ENCODE measurements at regions not wholly inside any gene's neighbourhood (a gene's known extent, or its start where the extent isn't known, plus 50 kb on each side); places are given as distances from the start of the nearest gene placed in this dataset.

DNA sequence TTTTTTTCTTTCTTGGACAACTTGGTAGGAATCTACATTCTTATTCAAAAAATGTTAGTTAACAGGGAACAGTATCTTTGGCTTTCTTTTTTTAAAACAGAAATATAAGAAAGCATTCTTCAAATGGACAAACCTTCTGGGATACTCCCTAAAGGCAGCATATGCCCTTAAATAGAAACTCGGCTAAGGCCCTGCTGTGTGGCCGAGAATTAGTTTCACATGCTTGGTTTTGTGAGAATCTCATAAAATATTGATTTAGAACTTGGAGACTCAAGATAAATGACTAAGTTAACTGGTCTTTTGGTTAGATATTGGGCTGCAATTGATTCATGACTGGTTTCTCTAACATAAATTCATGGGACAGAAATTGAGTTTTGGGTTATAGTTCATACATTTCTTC lies 359.9 kb upstream of the XYLT1 start:
- H3K27ac ChIP-seq (ENCODE audit: low read length) = no peak overlapping the region
- no CpG with 5 or more reads among the region's 2 CpGs for WGBS (ENCODE audit: insufficient coverage, insufficient read length)
- no peaks in the 10 kb centered on the region for H3K36me3 ChIP-seq (ENCODE audit: control insufficient read depth, insufficient read depth, low read length)
- no peaks in the 10 kb centered on the region for H3K9me3 ChIP-seq (ENCODE audit: control insufficient read depth, insufficient read depth, low read length)
- no peak for DNase-seq (ENCODE audit: low read depth, low spot score)
- H3K27me3 ChIP-seq (ENCODE audit: control insufficient read depth, insufficient read depth, low read length) = no peaks in the 10 kb centered on the region; the same call in 1 of the 2 replicates
- no peaks in the 10 kb centered on the region for H3K4me1 ChIP-seq (ENCODE audit: control insufficient read depth, insufficient read depth, low read length)
- H3K4me3 ChIP-seq (ENCODE audit: low read length) = no peak overlapping the region

DNA sequence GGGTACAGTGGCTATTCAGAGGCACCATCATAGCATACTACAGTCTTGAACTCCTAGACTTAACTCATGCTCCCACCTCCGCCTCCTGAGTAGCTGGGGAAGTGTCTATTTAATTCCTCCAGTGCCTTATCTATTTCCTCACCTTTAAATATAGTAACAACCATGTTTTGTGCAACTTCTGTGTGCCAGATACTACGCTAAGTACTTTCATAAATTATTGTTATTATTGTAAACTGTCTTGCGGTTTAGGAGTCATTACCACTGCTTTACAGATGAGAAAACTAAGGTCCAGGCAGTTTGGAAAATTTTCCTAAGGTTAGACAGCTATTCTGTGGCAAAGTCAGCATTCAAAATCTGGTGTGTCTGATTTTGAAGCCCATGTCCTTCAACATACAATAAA lies 359.1 kb upstream of the XYLT1 start:
- H3K27me3 ChIP-seq (ENCODE audit: control insufficient read depth, insufficient read depth, low read length) = no peaks in the 10 kb centered on the region; the same call in 1 of the 2 replicates
- H3K4me3 ChIP-seq (ENCODE audit: low read length) = no peak overlapping the region
- no peaks in the 10 kb centered on the region for H3K36me3 ChIP-seq (ENCODE audit: control insufficient read depth, insufficient read depth, low read length)
- DNase-seq (ENCODE audit: low read depth, low spot score) = no peak
- no peaks in the 10 kb centered on the region for H3K4me1 ChIP-seq (ENCODE audit: control insufficient read depth, insufficient read depth, low read length)
- no peak overlapping the region for H3K27ac ChIP-seq (ENCODE audit: low read length)
- WGBS (ENCODE audit: insufficient coverage, insufficient read length) = no CpG with 5 or more reads among the region's 3 CpGs
- no peaks in the 10 kb centered on the region for H3K9me3 ChIP-seq (ENCODE audit: control insufficient read depth, insufficient read depth, low read length)

DNA sequence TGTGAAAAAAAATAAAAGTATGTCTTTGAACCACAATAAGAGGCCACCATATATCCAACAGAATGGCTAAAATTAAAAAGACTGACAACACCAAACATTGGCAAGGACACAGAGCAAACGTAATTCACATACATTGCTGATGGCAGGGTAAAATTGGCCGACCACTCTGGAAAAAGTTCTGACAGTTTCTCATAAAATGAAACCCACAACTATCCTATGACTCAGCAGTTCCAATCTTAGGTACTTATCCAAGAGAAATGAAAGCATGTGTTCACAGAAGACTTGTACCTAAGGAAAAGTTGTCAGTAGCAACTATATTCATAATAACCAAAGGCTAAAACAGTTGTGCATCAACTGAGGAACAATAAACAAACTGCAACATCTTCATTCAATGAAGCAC lies 357.3 kb upstream of the XYLT1 start:
- Histone ChIP-seq H3K27me3 (ENCODE audit: control insufficient read depth, insufficient read depth, low read length) (no peaks in the 10 kb centered on the region; the same call in 1 of the 2 replicates), H3K36me3 (ENCODE audit: control insufficient read depth, insufficient read depth, low read length) (no peaks in the 10 kb centered on the region), H3K9me3 (ENCODE audit: control insufficient read depth, insufficient read depth, low read length) (no peaks in the 10 kb centered on the region), H3K27ac (ENCODE audit: low read length) (no peak overlapping the region), H3K4me3 (ENCODE audit: low read length) (no peak overlapping the region), H3K4me1 (ENCODE audit: control insufficient read depth, insufficient read depth, low read length) (no peaks in the 10 kb centered on the region)
- no CpG with 5 or more reads among the region's 2 CpGs for WGBS (ENCODE audit: insufficient coverage, insufficient read length)
- DNase-seq (ENCODE audit: low read depth, low spot score) = no peak

DNA sequence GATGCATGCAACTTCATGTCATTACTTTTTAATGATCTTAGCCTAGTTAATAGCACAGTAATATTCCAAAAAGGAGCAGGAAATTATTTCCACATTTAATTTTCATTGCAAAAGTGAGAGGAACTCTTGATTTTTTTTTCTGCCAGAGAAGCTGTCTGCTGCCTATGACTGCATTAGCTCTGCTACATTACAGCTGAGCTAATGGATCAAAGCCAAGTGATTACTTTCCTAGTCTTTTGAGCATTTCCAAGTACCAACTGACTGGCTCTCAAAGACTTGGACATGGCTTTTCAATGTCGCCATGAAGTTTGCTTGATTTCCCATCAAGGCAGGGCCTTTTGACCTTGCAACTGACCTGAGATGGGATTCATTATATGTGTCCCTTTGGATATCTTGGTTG lies 356.6 kb upstream of the XYLT1 start:
- DNase-seq (ENCODE audit: low read depth, low spot score) = no peak
- H3K4me1 ChIP-seq (ENCODE audit: control insufficient read depth, insufficient read depth, low read length) = no peaks in the 10 kb centered on the region
- H3K27ac ChIP-seq (ENCODE audit: low read length) = no peak overlapping the region
- H3K4me3 ChIP-seq (ENCODE audit: low read length) = no peak overlapping the region
- WGBS (ENCODE audit: insufficient coverage, insufficient read length) = no CpG with 5 or more reads among the region's 1 CpG
- H3K36me3 ChIP-seq (ENCODE audit: control insufficient read depth, insufficient read depth, low read length) = no peaks in the 10 kb centered on the region
- no peaks in the 10 kb centered on the region; the same call in 1 of the 2 replicates for H3K27me3 ChIP-seq (ENCODE audit: control insufficient read depth, insufficient read depth, low read length)
- H3K9me3 ChIP-seq (ENCODE audit: control insufficient read depth, insufficient read depth, low read length) = no peaks in the 10 kb centered on the region

DNA sequence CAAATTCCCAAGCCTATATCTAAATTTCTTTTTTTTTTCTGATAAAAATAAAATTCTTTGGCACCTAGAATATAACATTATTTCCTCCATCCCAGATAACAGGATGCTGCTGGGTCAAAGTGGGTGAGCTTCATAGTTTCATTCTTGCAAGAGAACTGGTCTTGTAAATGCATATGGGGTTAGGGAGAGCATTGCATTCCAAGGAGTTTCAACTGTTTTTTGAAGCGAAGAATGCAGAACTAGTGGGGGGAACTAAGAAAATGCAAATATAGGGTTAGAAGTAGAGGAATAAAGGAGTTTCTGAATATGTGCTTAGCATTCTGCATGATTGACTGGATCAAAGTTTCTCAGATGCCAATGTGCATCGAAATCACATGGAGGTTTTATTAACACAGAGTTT lies 347.2 kb upstream of the XYLT1 start:
- Histone ChIP-seq H3K27ac (ENCODE audit: low read length) (no peak overlapping the region), H3K36me3 (ENCODE audit: control insufficient read depth, insufficient read depth, low read length) (no peaks in the 10 kb centered on the region), H3K9me3 (ENCODE audit: control insufficient read depth, insufficient read depth, low read length) (peaks cover 4% of the 10 kb centered on the region; the same call in 1 of the 2 replicates), H3K4me1 (ENCODE audit: control insufficient read depth, insufficient read depth, low read length) (no peaks in the 10 kb centered on the region), H3K27me3 (ENCODE audit: control insufficient read depth, insufficient read depth, low read length) (no peaks in the 10 kb centered on the region), H3K4me3 (ENCODE audit: low read length) (no peak overlapping the region)
- no CpG with 5 or more reads among the region's 2 CpGs for WGBS (ENCODE audit: insufficient coverage, insufficient read length)
- no peak for DNase-seq (ENCODE audit: low read depth, low spot score)

DNA sequence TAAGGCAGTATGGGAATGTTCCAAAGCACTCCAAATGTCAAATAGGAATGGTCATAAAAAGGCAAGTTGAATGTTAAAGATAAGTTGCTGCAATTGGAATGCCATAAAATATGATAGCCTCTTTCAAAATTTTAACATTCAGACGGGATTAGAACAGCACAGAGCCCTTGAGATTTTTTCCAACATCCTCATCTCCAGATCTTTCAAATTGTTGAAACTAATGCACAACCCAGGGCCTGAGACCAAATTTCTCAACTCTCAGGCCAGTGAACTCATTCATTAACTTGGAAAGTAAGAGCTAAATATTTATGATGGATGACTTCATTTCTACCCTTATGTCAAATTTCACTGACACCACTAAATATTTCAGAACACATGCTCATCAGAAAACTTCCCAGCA lies 346.5 kb upstream of the XYLT1 start:
- WGBS (ENCODE audit: insufficient coverage, insufficient read length) = no CpG with 5 or more reads among the region's 1 CpG
- H3K36me3 ChIP-seq (ENCODE audit: control insufficient read depth, insufficient read depth, low read length) = no peaks in the 10 kb centered on the region
- H3K27ac ChIP-seq (ENCODE audit: low read length) = no peak overlapping the region
- H3K9me3 ChIP-seq (ENCODE audit: control insufficient read depth, insufficient read depth, low read length) = peaks cover 4% of the 10 kb centered on the region; the same call in 1 of the 2 replicates
- no peak overlapping the region for H3K4me3 ChIP-seq (ENCODE audit: low read length)
- H3K4me1 ChIP-seq (ENCODE audit: control insufficient read depth, insufficient read depth, low read length) = no peaks in the 10 kb centered on the region
- DNase-seq (ENCODE audit: low read depth, low spot score) = no peak
- no peaks in the 10 kb centered on the region for H3K27me3 ChIP-seq (ENCODE audit: control insufficient read depth, insufficient read depth, low read length)

DNA sequence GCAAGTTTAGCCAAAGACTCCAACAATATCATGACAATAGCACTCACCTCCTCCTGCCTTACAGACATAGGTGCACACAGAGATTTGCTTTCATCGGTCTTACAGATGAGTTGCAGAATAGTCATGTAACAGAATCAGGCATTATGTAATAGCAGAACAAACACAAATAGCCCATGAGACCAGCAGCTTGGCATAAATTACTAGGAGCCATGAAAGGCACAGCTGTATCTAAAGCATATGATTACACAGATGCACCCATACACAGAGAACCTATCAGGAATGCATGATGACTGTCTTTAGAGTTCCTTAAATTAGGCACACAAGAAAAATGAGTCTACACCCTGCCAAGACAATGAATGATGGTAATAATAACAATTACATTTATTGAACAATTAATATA lies 342.0 kb upstream of the XYLT1 start:
- peaks cover 4% of the 10 kb centered on the region; the same call in 1 of the 2 replicates for H3K9me3 ChIP-seq (ENCODE audit: control insufficient read depth, insufficient read depth, low read length)
- no peak overlapping the region for H3K27ac ChIP-seq (ENCODE audit: low read length)
- no peaks in the 10 kb centered on the region for H3K27me3 ChIP-seq (ENCODE audit: control insufficient read depth, insufficient read depth, low read length)
- H3K4me1 ChIP-seq (ENCODE audit: control insufficient read depth, insufficient read depth, low read length) = no peaks in the 10 kb centered on the region
- no peak overlapping the region for H3K4me3 ChIP-seq (ENCODE audit: low read length)
- DNase-seq (ENCODE audit: low read depth, low spot score) = no peak
- H3K36me3 ChIP-seq (ENCODE audit: control insufficient read depth, insufficient read depth, low read length) = no peaks in the 10 kb centered on the region
- WGBS (ENCODE audit: insufficient coverage, insufficient read length) = no CpG with 5 or more reads among the region's 1 CpG

DNA sequence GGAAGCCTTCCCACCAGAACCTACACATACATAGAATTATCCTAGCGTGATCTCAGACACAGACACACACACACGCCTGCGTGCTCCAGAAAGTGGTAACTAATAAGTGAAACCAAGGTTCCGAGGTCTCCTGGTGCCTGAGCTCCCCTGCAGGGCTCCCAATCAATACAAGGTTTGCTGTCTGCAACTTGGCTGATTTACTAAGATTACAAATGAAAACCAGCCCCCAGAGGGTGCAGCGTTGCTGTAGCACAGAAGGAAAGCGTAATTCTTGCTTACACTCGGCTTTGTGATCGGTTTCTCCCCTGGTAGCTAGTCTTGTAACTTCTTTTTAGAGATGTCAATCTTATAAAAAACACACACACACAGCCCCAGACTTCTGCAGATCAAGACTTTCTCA lies 334.1 kb upstream of the XYLT1 start:
- Histone ChIP-seq H3K36me3 (ENCODE audit: control insufficient read depth, insufficient read depth, low read length) (no peaks in the 10 kb centered on the region), H3K4me1 (ENCODE audit: control insufficient read depth, insufficient read depth, low read length) (no peaks in the 10 kb centered on the region), H3K27ac (ENCODE audit: low read length) (no peak overlapping the region), H3K27me3 (ENCODE audit: control insufficient read depth, insufficient read depth, low read length) (no peaks in the 10 kb centered on the region), H3K4me3 (ENCODE audit: low read length) (no peak overlapping the region), H3K9me3 (ENCODE audit: control insufficient read depth, insufficient read depth, low read length) (no peaks in the 10 kb centered on the region)
- no peak for DNase-seq (ENCODE audit: low read depth, low spot score)
- WGBS (ENCODE audit: insufficient coverage, insufficient read length) = no CpG with 5 or more reads among the region's 8 CpGs

DNA sequence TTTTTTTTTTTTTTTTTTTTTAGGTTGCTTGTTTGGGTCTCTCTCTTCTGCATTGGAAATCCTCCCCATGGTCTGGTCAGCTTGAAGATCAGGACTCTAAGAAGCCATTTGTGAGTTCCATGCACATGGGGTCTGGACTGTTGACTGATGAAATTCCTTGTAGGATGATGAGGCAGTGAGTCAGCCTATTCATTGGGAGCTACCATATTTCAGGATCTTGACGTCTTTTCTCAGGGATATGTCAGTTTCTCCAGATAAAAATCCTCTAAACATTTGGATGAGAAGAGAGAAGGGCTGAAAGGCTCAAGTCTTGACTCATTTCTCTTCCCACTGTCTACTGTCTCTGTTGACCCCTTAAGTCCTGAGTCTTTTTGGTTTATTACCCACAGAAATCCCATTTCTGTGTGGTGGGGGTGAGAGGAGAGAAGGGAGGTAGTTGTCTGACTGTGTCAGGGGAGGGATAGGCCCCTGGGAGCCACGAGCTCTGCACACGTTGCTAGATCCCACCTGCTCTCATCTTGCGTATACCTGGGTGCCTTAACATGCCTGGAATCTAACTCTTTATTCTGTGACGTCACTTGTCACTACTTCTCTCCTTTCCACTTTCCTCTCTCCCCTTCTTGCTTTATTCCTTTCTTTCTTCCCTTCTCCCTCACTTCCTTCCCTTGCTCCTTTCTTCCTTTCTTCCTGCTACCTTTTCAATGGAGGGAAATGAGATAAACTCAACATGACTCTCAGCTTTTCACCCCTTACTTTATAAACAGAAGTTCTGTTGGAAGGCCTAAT lies 333.1 kb upstream of the XYLT1 start:
- no peak overlapping the region for H3K27ac ChIP-seq (ENCODE audit: low read length)
- DNase-seq (ENCODE audit: low read depth, low spot score) = no peak
- no peaks in the 10 kb centered on the region for H3K27me3 ChIP-seq (ENCODE audit: control insufficient read depth, insufficient read depth, low read length)
- no peaks in the 10 kb centered on the region for H3K9me3 ChIP-seq (ENCODE audit: control insufficient read depth, insufficient read depth, low read length)
- H3K36me3 ChIP-seq (ENCODE audit: control insufficient read depth, insufficient read depth, low read length) = no peaks in the 10 kb centered on the region
- no peak overlapping the region for H3K4me3 ChIP-seq (ENCODE audit: low read length)
- H3K4me1 ChIP-seq (ENCODE audit: control insufficient read depth, insufficient read depth, low read length) = no peaks in the 10 kb centered on the region
- WGBS (ENCODE audit: insufficient coverage, insufficient read length) = no CpG with 5 or more reads among the region's 5 CpGs

DNA sequence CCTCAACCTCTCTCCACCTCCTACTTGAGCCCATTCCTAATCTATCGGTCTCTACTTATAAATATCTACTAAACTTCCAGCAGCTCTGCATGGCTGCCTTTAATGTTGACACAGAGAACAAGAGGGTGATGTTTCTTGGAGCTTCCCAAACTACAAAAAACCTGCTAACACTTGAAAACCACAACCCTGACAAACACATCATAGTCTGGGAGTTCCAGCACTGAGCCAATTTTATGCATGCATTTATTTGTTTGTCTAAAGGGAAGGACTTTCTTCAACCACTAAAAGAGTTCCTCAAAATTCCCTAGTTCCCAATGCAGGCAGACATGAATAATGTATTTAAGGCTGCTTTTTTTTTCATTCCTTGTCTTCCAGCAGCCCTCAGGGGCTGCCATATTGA lies 331.8 kb upstream of the XYLT1 start:
- no peaks in the 10 kb centered on the region for H3K27me3 ChIP-seq (ENCODE audit: control insufficient read depth, insufficient read depth, low read length)
- no peaks in the 10 kb centered on the region for H3K4me1 ChIP-seq (ENCODE audit: control insufficient read depth, insufficient read depth, low read length)
- no CpG with 5 or more reads among the region's 1 CpG for WGBS (ENCODE audit: insufficient coverage, insufficient read length)
- no peaks in the 10 kb centered on the region for H3K36me3 ChIP-seq (ENCODE audit: control insufficient read depth, insufficient read depth, low read length)
- H3K4me3 ChIP-seq (ENCODE audit: low read length) = no peak overlapping the region
- no peak for DNase-seq (ENCODE audit: low read depth, low spot score)
- H3K27ac ChIP-seq (ENCODE audit: low read length) = no peak overlapping the region
- H3K9me3 ChIP-seq (ENCODE audit: control insufficient read depth, insufficient read depth, low read length) = no peaks in the 10 kb centered on the region

DNA sequence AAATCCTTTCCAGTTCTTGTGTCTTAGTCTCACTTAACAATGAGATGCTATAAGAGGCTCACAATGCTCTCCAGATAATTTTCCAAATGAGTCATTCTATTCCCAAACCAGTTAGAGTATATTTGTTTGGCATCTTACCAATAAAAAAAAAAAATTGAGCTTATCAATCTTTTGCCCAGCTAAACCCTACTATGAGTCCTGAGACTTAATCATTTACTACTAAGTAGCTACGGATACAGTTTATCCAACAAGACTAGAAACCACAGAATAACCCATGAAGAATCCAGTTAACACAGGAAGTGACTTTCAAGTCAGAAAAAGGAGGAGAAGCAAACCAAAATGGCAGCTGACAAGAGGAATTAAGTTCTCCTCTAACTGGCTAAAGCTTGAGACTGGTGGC lies 330.3 kb upstream of the XYLT1 start:
- Histone ChIP-seq H3K4me1 (ENCODE audit: control insufficient read depth, insufficient read depth, low read length) (no peaks in the 10 kb centered on the region), H3K4me3 (ENCODE audit: low read length) (no peak overlapping the region), H3K36me3 (ENCODE audit: control insufficient read depth, insufficient read depth, low read length) (no peaks in the 10 kb centered on the region), H3K27me3 (ENCODE audit: control insufficient read depth, insufficient read depth, low read length) (no peaks in the 10 kb centered on the region), H3K9me3 (ENCODE audit: control insufficient read depth, insufficient read depth, low read length) (no peaks in the 10 kb centered on the region), H3K27ac (ENCODE audit: low read length) (no peak overlapping the region)
- no peak for DNase-seq (ENCODE audit: low read depth, low spot score)
- WGBS (ENCODE audit: insufficient coverage, insufficient read length) = no CpG with 5 or more reads among the region's 1 CpG
